ENCODE measurements at regions not wholly inside any gene's neighbourhood (a gene's known extent, or its start where the extent isn't known, plus 50 kb on each side); places are given as distances from the start of the nearest gene placed in this dataset.

DNA sequence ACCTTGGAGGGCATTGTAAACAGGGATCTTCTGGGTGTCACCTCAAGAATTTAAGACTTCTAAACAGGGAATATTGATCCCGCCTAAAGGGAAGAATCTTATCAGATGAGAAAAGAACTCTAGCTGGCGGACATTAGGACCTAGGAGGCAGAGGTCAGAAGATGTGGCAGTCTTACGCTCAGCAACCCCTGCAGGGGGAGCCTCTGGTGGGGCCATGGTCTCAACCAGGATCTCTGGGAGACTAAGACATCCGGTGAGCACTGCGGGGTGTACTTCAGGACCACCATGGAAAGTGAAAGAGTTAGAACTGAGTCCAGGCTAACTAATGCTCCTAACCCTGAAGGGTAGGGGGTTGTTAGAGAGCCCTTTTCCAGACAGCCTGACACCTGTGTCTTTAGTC is 295.2 kb downstream of the VGLL3 start:
- DNase-seq, result no peak
- H3K4me1 ChIP-seq, result no peaks in the 10 kb centered on the region
- intact Hi-C loops (cut with micrococcal nuclease), result no loop called here

GRCh38 chr3:86673991-86674390 is 317.0 kb downstream of the VGLL3 start:
- peaks cover 35% of the 10 kb centered on the region for H3K9me3 ChIP-seq (replicated peaks)
- no peak overlapping the region for H3K27ac ChIP-seq (replicated peaks)
- TF ChIP-seq CTCF (IDR thresholded peaks at IDR 0.05; ENCODE audit: borderline replicate concordance), result no peak
- intact Hi-C loops (cut with micrococcal nuclease), result no loop called here
- H3K4me3 ChIP-seq, result no peak overlapping the region
- H3K36me3 ChIP-seq, result no peaks in the 10 kb centered on the region
- no peaks in the 10 kb centered on the region for H3K27me3 ChIP-seq (ENCODE audit: low read depth)
- DNase-seq, result no peak
- H3K4me1 ChIP-seq, result no peaks in the 10 kb centered on the region

More for the DNA sequence above, 295.2 kb downstream of the VGLL3 start:
- no peaks in the 10 kb centered on the region for H3K36me3 ChIP-seq
- H3K4me3 ChIP-seq, result no peak overlapping the region
- H3K27me3 ChIP-seq (ENCODE audit: low read depth), result no peaks in the 10 kb centered on the region
- TF ChIP-seq CTCF (IDR thresholded peaks at IDR 0.05; ENCODE audit: borderline replicate concordance), result no peak
- H3K9me3 ChIP-seq (replicated peaks), result peaks cover 5% of the 10 kb centered on the region
- H3K27ac ChIP-seq (replicated peaks), result no peak overlapping the region

- no peaks in the 10 kb centered on the region for H3K36me3 ChIP-seq
- no peak for TF ChIP-seq CTCF (IDR thresholded peaks at IDR 0.05; ENCODE audit: borderline replicate concordance)
Measured at GRCh38 chr3:86661817-86662216, 329.1 kb downstream of the VGLL3 start.

GRCh38 chr3:86658876-86659275 is 332.1 kb downstream of the VGLL3 start:
- no peak overlapping the region for H3K4me3 ChIP-seq
- H3K9me3 ChIP-seq (replicated peaks), result no peaks in the 10 kb centered on the region
- no peak for TF ChIP-seq CTCF (IDR thresholded peaks at IDR 0.05; ENCODE audit: borderline replicate concordance)
- H3K27ac ChIP-seq (replicated peaks), result no peak overlapping the region
- intact Hi-C loops (cut with micrococcal nuclease), result no loop called here
- H3K4me1 ChIP-seq, result no peaks in the 10 kb centered on the region
- no peak for DNase-seq
- no peaks in the 10 kb centered on the region for H3K27me3 ChIP-seq (ENCODE audit: low read depth)
- no peaks in the 10 kb centered on the region for H3K36me3 ChIP-seq

More at GRCh38 chr3:86661817-86662216, 329.1 kb downstream of the VGLL3 start:
- intact Hi-C loops (cut with micrococcal nuclease), result no loop called here
- DNase-seq, result no peak
- Histone ChIP-seq H3K9me3 (replicated peaks) (no peaks in the 10 kb centered on the region), H3K4me1 (no peaks in the 10 kb centered on the region), H3K27me3 (ENCODE audit: low read depth) (no peaks in the 10 kb centered on the region), H3K4me3 (no peak overlapping the region), H3K27ac (replicated peaks) (no peak overlapping the region)

DNA sequence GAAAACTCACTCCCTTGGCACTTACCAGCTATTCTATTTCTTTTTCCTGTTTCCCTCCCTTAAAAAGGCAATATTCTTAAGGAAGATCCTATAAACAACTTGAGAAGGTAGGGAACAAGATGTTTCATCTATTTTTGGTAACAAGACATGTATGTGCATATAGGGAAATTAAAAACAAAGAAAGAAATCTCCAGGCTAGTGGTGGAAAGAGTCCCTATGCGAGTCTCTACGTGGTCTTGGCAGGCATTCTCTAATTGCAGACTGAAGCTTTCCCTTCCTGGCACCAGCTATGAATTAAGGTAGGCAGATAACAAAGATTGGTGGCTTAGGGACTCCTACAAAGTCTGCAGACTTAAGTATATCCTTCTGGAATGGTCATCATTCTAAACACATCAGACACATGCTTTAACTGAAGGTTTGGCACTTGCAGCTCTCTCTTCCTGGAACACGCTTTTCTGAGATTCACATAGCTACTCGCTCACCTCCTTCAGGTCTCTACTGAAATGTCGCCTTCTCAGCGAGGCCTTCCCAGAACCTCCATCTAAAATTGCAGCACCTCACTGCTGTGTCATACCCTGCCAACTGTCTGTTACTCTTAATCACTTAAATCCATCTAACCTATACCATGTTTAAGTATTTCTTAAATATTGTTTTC is 336.0 kb downstream of the VGLL3 start:
- Histone ChIP-seq H3K27me3 (ENCODE audit: low read depth) (no peaks in the 10 kb centered on the region), H3K9me3 (replicated peaks) (no peaks in the 10 kb centered on the region), H3K4me3 (no peak overlapping the region), H3K27ac (replicated peaks) (no peak overlapping the region), H3K4me1 (no peaks in the 10 kb centered on the region), H3K36me3 (no peaks in the 10 kb centered on the region)
- intact Hi-C loops (cut with micrococcal nuclease), result no loop called here
- no peak for TF ChIP-seq CTCF (IDR thresholded peaks at IDR 0.05; ENCODE audit: borderline replicate concordance)
- DNase-seq, result no peak

Measured in left ventricle myocardium inferior (tissue), 1 donor.